ENCODE measurements at regions not wholly inside any gene's neighbourhood (a gene's known extent, or its start where the extent isn't known, plus 50 kb on each side); places are given as distances from the start of the nearest gene placed in this dataset.
"Not testable (repeated sequence)": the region's sequence is repeated elsewhere in the genome, so short reads cannot be mapped to it uniquely, and the experiment has no call there.

- H3K27me3 Mint-ChIP-seq, result peaks cover 2% of the 10 kb centered on the region
- H3K9me3 Mint-ChIP-seq, result peaks cover 7% of the 10 kb centered on the region
- peaks cover 4% of the 10 kb centered on the region for H3K36me3 Mint-ChIP-seq
- no peak overlapping the region for H3K27ac Mint-ChIP-seq
- no peaks in the 10 kb centered on the region for H3K4me1 Mint-ChIP-seq
- H3K4me3 Mint-ChIP-seq, result no peak overlapping the region
Measured at GRCh38 chr7:115211171-115211570, 289.3 kb downstream of the MDFIC start.

GRCh38 chr7:115210552-115210951 is 288.7 kb downstream of the MDFIC start:
- no peak overlapping the region for H3K4me3 Mint-ChIP-seq
- H3K9me3 Mint-ChIP-seq, result peaks cover 7% of the 10 kb centered on the region
- H3K27me3 Mint-ChIP-seq, result peaks cover 2% of the 10 kb centered on the region
- peaks cover 4% of the 10 kb centered on the region for H3K36me3 Mint-ChIP-seq
- no peak overlapping the region for H3K27ac Mint-ChIP-seq
- no peaks in the 10 kb centered on the region for H3K4me1 Mint-ChIP-seq

- Mint-ChIP-seq H3K36me3 (peaks cover 4% of the 10 kb centered on the region), H3K27me3 (peaks cover 2% of the 10 kb centered on the region), H3K4me1 (no peaks in the 10 kb centered on the region), H3K9me3 (peaks cover 7% of the 10 kb centered on the region), H3K27ac (no peak overlapping the region), H3K4me3 (no peak overlapping the region)
Measured at GRCh38 chr7:115208710-115209560, 287.0 kb downstream of the MDFIC start.

- H3K36me3 Mint-ChIP-seq, H3K9me3 Mint-ChIP-seq, H3K27ac Mint-ChIP-seq, H3K4me1 Mint-ChIP-seq, H3K27me3 Mint-ChIP-seq, H3K4me3 Mint-ChIP-seq: not testable (repeated sequence)
Measured at GRCh38 chr7:115206374-115206773, 284.5 kb downstream of the MDFIC start.

- H3K36me3 Mint-ChIP-seq, result no peaks in the 10 kb centered on the region
- H3K4me1 Mint-ChIP-seq, result no peaks in the 10 kb centered on the region
- H3K9me3 Mint-ChIP-seq, result no peaks in the 10 kb centered on the region
- H3K27ac Mint-ChIP-seq, result no peak overlapping the region
- H3K4me3 Mint-ChIP-seq, result no peak overlapping the region
- H3K27me3 Mint-ChIP-seq, result no peaks in the 10 kb centered on the region
Measured at GRCh38 chr7:115198143-115198542, 276.2 kb downstream of the MDFIC start.

GRCh38 chr7:115195208-115195607 is 273.3 kb downstream of the MDFIC start:
- Mint-ChIP-seq H3K9me3 (no peaks in the 10 kb centered on the region), H3K27me3 (no peaks in the 10 kb centered on the region), H3K4me3 (no peak overlapping the region), H3K27ac (no peak overlapping the region), H3K36me3 (no peaks in the 10 kb centered on the region), H3K4me1 (no peaks in the 10 kb centered on the region)

GRCh38 chr7:115191526-115191925 is 269.6 kb downstream of the MDFIC start:
- H3K9me3 Mint-ChIP-seq, result no peaks in the 10 kb centered on the region
- H3K36me3 Mint-ChIP-seq, result no peaks in the 10 kb centered on the region
- H3K27ac Mint-ChIP-seq, result no peak overlapping the region
- H3K4me1 Mint-ChIP-seq, result no peaks in the 10 kb centered on the region
- H3K27me3 Mint-ChIP-seq, result peaks cover 2% of the 10 kb centered on the region
- no peak overlapping the region for H3K4me3 Mint-ChIP-seq

GRCh38 chr7:115183431-115184057 is 261.6 kb downstream of the MDFIC start:
- peak overlapping the region; percentile 46 for H3K4me3 Mint-ChIP-seq
- peaks cover 2% of the 10 kb centered on the region for H3K27me3 Mint-ChIP-seq
- no peaks in the 10 kb centered on the region for H3K9me3 Mint-ChIP-seq
- H3K4me1 Mint-ChIP-seq, result peaks cover 15% of the 10 kb centered on the region
- H3K27ac Mint-ChIP-seq, result peak overlapping the region; percentile 26
- H3K36me3 Mint-ChIP-seq, result no peaks in the 10 kb centered on the region

- Mint-ChIP-seq H3K27me3 (peaks cover 4% of the 10 kb centered on the region), H3K4me3 (no peak overlapping the region), H3K9me3 (peaks cover under 1% of the 10 kb centered on the region), H3K36me3 (peaks cover 1% of the 10 kb centered on the region), H3K27ac (no peak overlapping the region), H3K4me1 (peaks cover 8% of the 10 kb centered on the region)
Measured at GRCh38 chr7:115178835-115179234, 256.9 kb downstream of the MDFIC start.

GRCh38 chr7:115177823-115178222 is 255.9 kb downstream of the MDFIC start:
- Mint-ChIP-seq H3K36me3 (peaks cover 4% of the 10 kb centered on the region), H3K4me1 (no peaks in the 10 kb centered on the region), H3K4me3 (no peak overlapping the region), H3K27me3 (peaks cover 7% of the 10 kb centered on the region), H3K27ac (no peak overlapping the region), H3K9me3 (peaks cover 4% of the 10 kb centered on the region)

- no peaks in the 10 kb centered on the region for H3K4me1 Mint-ChIP-seq
- H3K27ac Mint-ChIP-seq, result no peak overlapping the region
- H3K9me3 Mint-ChIP-seq, result peaks cover 4% of the 10 kb centered on the region
- peaks cover 7% of the 10 kb centered on the region for H3K27me3 Mint-ChIP-seq
- peaks cover 4% of the 10 kb centered on the region for H3K36me3 Mint-ChIP-seq
- H3K4me3 Mint-ChIP-seq, result no peak overlapping the region
Measured at GRCh38 chr7:115177103-115177502, 255.2 kb downstream of the MDFIC start.

- not testable (repeated sequence) for H3K36me3 Mint-ChIP-seq, H3K4me3 Mint-ChIP-seq, H3K4me1 Mint-ChIP-seq, H3K27ac Mint-ChIP-seq, H3K27me3 Mint-ChIP-seq, H3K9me3 Mint-ChIP-seq
Measured at GRCh38 chr7:115172397-115172796, 250.5 kb downstream of the MDFIC start.

GRCh38 chr7:115153769-115154477 is 232.0 kb downstream of the MDFIC start:
- Mint-ChIP-seq H3K36me3 (no peaks in the 10 kb centered on the region), H3K4me3 (no peak overlapping the region), H3K9me3 (no peaks in the 10 kb centered on the region), H3K4me1 (no peaks in the 10 kb centered on the region), H3K27ac (no peak overlapping the region), H3K27me3 (no peaks in the 10 kb centered on the region)

GRCh38 chr7:115153176-115153575 is 231.3 kb downstream of the MDFIC start:
- H3K27ac Mint-ChIP-seq, result no peak overlapping the region
- no peaks in the 10 kb centered on the region for H3K27me3 Mint-ChIP-seq
- H3K4me3 Mint-ChIP-seq, result no peak overlapping the region
- no peaks in the 10 kb centered on the region for H3K4me1 Mint-ChIP-seq
- H3K36me3 Mint-ChIP-seq, result no peaks in the 10 kb centered on the region
- H3K9me3 Mint-ChIP-seq, result no peaks in the 10 kb centered on the region

GRCh38 chr7:115146148-115146547 is 224.3 kb downstream of the MDFIC start:
- no peaks in the 10 kb centered on the region for H3K4me1 Mint-ChIP-seq
- no peaks in the 10 kb centered on the region for H3K9me3 Mint-ChIP-seq
- no peaks in the 10 kb centered on the region for H3K36me3 Mint-ChIP-seq
- no peak overlapping the region for H3K4me3 Mint-ChIP-seq
- H3K27ac Mint-ChIP-seq, result no peak overlapping the region
- H3K27me3 Mint-ChIP-seq, result no peaks in the 10 kb centered on the region

GRCh38 chr7:115145512-115145911 is 223.6 kb downstream of the MDFIC start:
- Mint-ChIP-seq H3K4me1 (no peaks in the 10 kb centered on the region), H3K9me3 (no peaks in the 10 kb centered on the region), H3K27ac (no peak overlapping the region)

More at GRCh38 chr7:115145512-115145911, 223.6 kb downstream of the MDFIC start:
- no peaks in the 10 kb centered on the region for H3K36me3 Mint-ChIP-seq
- H3K4me3 Mint-ChIP-seq, result no peak overlapping the region
- H3K27me3 Mint-ChIP-seq, result no peaks in the 10 kb centered on the region

Measured in activated naive CD4-positive, alpha-beta T cell treated with anti-CD3 and anti-CD28 coated beads, Interleukin-2, amount 50 U/mL, for 24 hours (primary cell).